Stimulated activated CD4-positive, alpha-beta T cell treated with anti-CD3 and anti-CD28 coated beads, TNF-alpha, amount 100 ng/mL, for 48 hours (primary cell): ENCODE measurements at regions not wholly inside any gene's neighbourhood (a gene's known extent, or its start where the extent isn't known, plus 50 kb on each side); places are given as distances from the start of the nearest gene placed in this dataset.
"Not testable (repeated sequence)": the region's sequence is repeated elsewhere in the genome, so short reads cannot be mapped to it uniquely, and the experiment has no call there.

Experiments used
- DNase-seq, 3 donors: peaks; one replicate each; pipeline ENCODE4 v3.0.0-alpha.2; 2020; ENCODE audit warnings: low read depth in 3 of 3

GRCh38 chr17:77086433-77087010 is 54.2 kb upstream of the SEC14L1 start:
- DNase-seq = peak; percentile 62 to 87 (median 77)

- no peak for DNase-seq
Measured at GRCh38 chr17:77087650-77088454, 52.9 kb upstream of the SEC14L1 start.

- peak; percentile 69 to 85 (median 77) for DNase-seq
Measured at GRCh38 chr17:77088455-77089123, 52.2 kb upstream of the SEC14L1 start.

- no peak for DNase-seq
Measured at GRCh38 chr17:77089124-77089490, 51.7 kb upstream of the SEC14L1 start.

GRCh38 chr17:77089949-77090348 is 50.8 kb upstream of the SEC14L1 start:
- not testable (repeated sequence) for DNase-seq

- DNase-seq = no peak
Measured at GRCh38 chr17:77090476-77090875, 50.3 kb upstream of the SEC14L1 start.
